ENCODE measurements at regions not wholly inside any gene's neighbourhood (a gene's known extent, or its start where the extent isn't known, plus 50 kb on each side); places are given as distances from the start of the nearest gene placed in this dataset.

GRCh38 chr3:147582642-147583041 lies 173.5 kb downstream of the ZIC1 start:
- no peak for DNase-seq (ENCODE audit: low read depth, low spot score)

DNA sequence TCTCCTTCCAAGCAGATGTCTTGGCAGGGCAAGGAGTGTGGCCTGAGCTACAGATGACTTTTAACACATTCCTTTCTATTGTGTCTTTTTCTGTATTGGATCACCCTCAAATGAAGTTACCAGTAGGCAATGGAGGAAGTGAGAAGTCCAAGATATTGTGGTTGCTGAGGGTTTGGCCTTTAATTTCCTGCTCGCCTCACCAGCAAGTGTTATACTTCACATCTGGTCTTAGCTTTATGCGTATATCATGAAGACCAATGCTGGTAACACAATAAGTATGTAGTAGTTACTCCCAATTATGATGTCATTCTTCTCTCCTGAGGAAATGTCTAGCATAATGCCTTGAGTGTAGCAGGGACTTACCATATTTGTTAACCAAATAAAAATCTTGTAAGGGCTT lies 179.9 kb downstream of the ZIC1 start:
- DNase-seq (ENCODE audit: low read depth, low spot score): no peak

DNA sequence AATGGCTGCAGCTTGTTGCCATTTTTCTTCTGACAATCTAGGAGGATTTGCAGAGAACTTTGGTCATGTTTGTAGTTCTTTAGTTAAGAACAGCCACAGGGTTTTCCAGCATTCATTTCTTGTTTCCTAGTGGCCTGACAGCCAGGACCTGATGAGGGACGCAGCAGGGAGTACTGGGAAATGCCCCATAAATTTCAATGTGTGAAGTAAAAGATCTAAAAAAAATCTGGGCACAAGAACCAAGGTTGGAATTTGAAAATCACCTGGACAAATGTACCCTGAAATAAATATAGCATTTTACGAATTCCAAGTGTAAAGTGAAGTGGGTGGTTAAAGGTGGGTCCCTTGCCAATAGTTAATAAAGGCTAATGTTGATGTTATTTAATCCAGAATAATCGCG lies 195.0 kb downstream of the ZIC1 start:
- DNase-seq (ENCODE audit: low read depth, low spot score): no peak

DNA sequence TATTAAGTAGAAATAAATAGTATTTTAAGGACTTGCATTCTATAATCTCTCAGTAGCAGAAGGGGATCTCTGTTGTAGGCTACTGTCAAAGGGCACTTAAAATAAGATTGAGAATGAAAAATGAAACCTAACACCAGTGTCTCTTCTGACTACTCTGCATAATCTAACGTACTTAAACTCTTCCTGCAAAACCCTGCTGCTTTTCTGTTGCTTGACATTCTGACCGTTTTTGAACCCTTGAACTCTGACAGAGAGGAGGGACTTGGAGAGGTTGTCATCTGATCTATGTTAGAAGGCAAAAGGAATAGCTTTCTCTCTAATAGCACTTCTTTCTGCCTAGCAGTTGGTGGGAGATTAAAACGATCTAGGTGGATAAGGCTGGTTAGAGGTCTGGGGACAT lies 204.6 kb downstream of the ZIC1 start:
- DNase-seq (ENCODE audit: low read depth, low spot score): no peak

- DNase-seq (ENCODE audit: low read depth, low spot score): no peak
Observed at GRCh38 chr3:147614210-147614609, 205.0 kb downstream of the ZIC1 start.

- no peak for DNase-seq (ENCODE audit: low read depth, low spot score)
Observed at GRCh38 chr3:147615035-147615434, 205.9 kb downstream of the ZIC1 start.

GRCh38 chr3:147616998-147617619 lies 207.9 kb downstream of the ZIC1 start:
- DNase-seq (ENCODE audit: low read depth, low spot score): no peak

GRCh38 chr3:147618691-147619090 lies 209.5 kb downstream of the ZIC1 start:
- DNase-seq (ENCODE audit: low read depth, low spot score): no peak

DNA sequence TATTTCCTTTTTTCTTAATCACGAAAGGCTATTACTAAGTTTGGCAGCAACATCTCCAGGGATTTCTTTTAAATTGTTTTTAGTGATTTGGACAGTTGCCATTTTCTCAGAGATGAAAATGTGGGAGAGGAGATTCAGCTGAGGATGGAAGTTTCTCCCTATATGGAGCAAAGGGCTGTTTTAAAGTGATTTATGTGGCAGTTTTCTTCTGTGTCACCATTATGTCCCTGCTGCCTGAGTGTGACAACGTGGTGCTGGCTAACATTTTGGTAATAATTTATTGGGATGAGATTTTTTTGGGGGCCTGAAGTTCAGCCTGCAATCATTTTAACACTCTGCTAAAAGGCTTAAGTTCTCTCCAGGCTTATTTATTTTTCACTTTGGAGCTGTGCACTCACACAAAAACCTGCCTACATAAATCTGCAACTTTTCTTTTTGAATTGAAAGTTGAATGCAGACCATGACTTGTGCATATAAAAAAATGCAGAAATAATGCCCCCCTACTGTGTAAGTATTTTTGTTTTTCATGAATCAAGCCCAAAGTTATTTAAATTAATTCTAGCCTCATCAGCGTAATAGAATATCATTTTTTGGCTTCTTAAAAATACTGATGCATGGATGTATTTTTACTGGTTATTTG lies 210.9 kb downstream of the ZIC1 start:
- no peak for DNase-seq (ENCODE audit: low read depth, low spot score)

GRCh38 chr3:147620906-147621305 lies 211.7 kb downstream of the ZIC1 start:
- no peak for DNase-seq (ENCODE audit: low read depth, low spot score)

DNA sequence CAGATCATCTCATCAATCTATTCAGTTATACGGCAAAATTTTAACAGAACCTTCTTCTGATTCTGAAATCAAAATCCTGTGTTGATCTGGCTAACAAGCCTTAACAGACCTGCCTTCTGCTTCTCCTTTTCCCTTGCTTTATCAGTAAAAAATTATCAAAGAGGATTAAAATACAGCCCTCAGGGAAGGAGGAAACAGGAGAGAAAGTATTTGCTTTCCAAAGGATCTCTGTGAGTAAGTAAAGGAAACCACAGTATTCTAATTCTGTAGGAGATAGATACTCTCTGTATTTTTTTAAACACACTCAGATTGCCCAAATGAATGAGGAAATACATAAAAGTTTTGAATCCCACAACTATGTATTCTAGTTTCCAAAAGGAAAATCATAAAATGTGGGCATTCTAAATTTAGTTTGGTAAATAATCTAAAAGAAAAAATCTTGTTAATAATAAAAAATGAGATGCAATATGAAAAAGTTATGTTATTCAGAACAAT lies 221.8 kb downstream of the ZIC1 start:
- no peak for DNase-seq (ENCODE audit: low read depth, low spot score)

- no peak for DNase-seq (ENCODE audit: low read depth, low spot score)
Observed at GRCh38 chr3:147640781-147641180, 231.6 kb downstream of the ZIC1 start.

DNA sequence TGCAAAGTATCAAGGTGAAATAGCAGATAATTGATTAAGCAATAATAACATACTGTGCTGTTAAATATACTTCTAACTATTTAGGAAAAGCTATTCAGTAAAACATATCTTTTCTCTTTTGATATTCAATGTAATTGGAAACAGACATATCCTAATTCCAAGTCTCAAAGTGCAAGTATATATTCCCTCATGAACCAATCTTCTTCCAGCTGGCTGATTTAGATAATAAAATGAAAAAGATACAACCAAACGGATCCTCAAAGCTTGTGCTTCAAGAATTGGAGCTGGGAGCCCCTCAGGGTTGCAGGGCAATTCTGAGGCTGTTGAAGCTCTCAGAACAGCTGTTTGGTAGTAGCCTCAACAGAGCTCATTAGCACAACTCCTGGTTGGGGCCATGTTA lies 236.6 kb downstream of the ZIC1 start:
- no peak for DNase-seq (ENCODE audit: low read depth, low spot score)

DNA sequence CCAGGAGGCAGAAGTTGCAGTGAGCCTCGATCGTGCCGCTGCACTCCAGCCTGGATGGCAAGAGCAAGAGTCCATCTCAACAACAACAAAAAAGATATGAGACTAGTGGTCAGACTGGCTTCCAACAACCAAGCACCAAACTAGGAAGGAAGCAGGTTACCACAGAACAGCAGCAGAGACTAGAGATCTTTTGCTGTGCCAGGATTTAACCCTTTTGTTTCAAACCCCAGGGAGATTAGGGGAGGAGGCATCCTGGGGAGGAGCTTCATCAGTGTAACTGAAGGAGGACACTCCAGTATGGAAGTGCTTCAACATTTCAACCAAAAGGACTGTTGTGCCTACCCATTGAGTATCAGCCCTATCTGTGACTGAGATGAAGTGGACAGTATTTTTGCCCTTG lies 240.3 kb downstream of the ZIC1 start:
- no peak for DNase-seq (ENCODE audit: low read depth, low spot score)

GRCh38 chr3:147651107-147651778 lies 242.1 kb downstream of the ZIC1 start:
- no peak for DNase-seq (ENCODE audit: low read depth, low spot score)

GRCh38 chr3:147652651-147653366 lies 243.6 kb downstream of the ZIC1 start:
- no peak for DNase-seq (ENCODE audit: low read depth, low spot score)

DNA sequence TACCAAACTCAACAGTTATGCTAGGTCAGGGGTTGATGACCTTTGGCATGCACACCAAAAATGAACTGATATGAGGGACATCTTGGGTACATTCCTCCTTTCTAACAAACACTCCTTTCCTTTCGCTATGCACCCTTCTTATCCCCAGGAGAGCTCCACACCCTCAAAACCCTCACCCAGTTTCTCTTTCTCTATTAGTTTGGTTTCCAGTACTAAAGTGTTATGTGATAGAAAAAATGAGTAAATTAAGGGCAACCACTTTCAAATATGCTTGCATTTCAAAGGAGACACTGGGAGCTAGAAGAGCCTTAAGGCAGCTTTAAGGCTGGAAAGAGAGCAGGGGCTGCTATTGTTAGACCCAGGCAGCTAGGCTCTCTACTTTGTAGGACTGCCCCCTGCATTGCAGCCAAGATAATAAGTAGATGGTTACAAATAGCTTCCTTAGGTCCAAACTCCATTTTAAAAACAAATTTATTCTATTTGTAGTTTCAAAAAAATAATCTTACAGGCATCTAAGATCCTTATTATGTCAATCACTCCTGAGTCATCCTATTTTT lies 244.3 kb downstream of the ZIC1 start:
- DNase-seq (ENCODE audit: low read depth, low spot score): no peak

- DNase-seq (ENCODE audit: low read depth, low spot score): no peak
Observed at GRCh38 chr3:147654827-147655226, 245.7 kb downstream of the ZIC1 start.

DNA sequence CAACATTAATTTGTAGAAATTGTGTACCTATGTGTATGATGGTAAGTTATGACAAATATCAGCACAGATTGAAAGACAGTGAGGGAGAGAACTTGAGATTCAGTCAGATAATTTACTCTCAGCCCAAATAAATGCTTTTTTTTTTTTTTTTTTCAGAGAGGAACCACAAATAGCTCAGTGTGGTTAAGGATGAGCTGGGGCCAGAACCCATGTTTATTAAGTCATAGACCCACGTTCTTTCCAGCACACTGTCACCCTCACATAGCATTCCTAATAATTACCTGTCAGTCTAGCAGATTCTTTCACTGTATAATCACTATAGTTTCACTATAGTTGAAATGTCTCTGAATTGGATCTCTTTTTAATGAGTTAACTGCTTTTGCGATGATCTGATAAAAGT lies 246.1 kb downstream of the ZIC1 start:
- DNase-seq (ENCODE audit: low read depth, low spot score): no peak

GRCh38 chr3:147656023-147656422 lies 246.9 kb downstream of the ZIC1 start:
- DNase-seq (ENCODE audit: low read depth, low spot score): no peak

DNA sequence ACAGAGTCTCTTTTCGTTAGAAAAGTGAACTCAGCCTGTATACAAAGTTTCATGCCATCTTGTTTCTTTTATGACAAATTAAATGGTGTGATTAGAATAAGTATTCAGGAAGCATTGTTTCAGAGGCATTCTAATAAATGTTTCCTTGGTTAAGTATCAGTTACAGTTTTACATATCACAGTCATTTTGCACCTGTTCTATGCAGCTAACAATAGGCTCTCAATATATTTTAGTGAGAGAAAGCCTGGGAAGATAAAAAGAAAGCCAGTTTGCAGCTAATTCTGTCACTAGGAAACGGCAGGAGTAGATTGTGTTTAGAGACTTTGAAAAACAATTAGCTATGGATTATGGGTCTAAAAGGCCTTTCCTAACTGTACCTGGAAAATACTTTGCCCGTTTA lies 252.8 kb downstream of the ZIC1 start:
- DNase-seq (ENCODE audit: low read depth, low spot score): no peak

DNA sequence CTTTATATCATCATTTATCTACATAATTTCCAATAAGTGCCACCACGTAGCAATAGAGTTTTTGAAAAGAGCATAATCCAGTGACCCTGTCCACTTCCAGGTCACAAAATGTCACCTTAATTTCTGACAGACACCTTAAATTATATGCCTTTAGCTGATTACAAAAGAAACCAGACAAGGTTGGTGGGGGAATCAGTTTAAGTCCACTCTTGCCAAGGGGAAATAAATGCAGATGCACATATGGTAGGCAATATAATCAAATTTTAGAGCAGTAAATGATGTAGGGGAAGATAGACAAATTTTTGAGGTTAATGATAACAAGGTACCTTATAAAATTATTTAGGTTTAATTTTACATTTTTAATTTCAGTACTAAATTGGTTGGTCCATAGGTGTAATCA lies 253.5 kb downstream of the ZIC1 start:
- no peak for DNase-seq (ENCODE audit: low read depth, low spot score)

Measured in ELF-1 (cell line).